ENCODE measurements at regions not wholly inside any gene's neighbourhood (a gene's known extent, or its start where the extent isn't known, plus 50 kb on each side); places are given as distances from the start of the nearest gene placed in this dataset.

- no peaks in the 10 kb centered on the region for H3K9me3 ChIP-seq
- no peaks in the 10 kb centered on the region for H3K4me1 ChIP-seq
- no peak for ATAC-seq
- no peak overlapping the region for H3K27ac ChIP-seq
- no peak for TF ChIP-seq CTCF (IDR thresholded peaks at IDR 0.05)
- TF ChIP-seq EP300 (IDR thresholded peaks at IDR 0.05): no peak
- TF ChIP-seq POLR2AphosphoS5 (IDR thresholded peaks at IDR 0.05): no peak
- TF ChIP-seq POLR2A (IDR thresholded peaks at IDR 0.05): no peak
- no peaks in the 10 kb centered on the region for H3K27me3 ChIP-seq
- H3K4me3 ChIP-seq: no peak overlapping the region
- no peaks in the 10 kb centered on the region for H3K36me3 ChIP-seq
- whole genome bisulfite sequencing, 2 donors (ENCODE audit: low coverage in 1 of 2): 36 to 63% methylated on average over 5 of the region's 5 CpGs
Observed at GRCh38 chr10:20677340-20677739, 219.8 kb downstream of the NEBL start.

GRCh38 chr10:20674926-20675325 lies 222.2 kb downstream of the NEBL start:
- 11 to 13% methylated on average over 1 of the region's 1 CpG for WGBS, 2 donors (ENCODE audit: low coverage in 1 of 2)
- Histone ChIP-seq H3K27ac (no peak overlapping the region), H3K27me3 (no peaks in the 10 kb centered on the region), H3K4me3 (no peak overlapping the region), H3K36me3 (no peaks in the 10 kb centered on the region), H3K9me3 (no peaks in the 10 kb centered on the region), H3K4me1 (no peaks in the 10 kb centered on the region)
- no peak for ATAC-seq
- TF ChIP-seq POLR2A (IDR thresholded peaks at IDR 0.05) (no peak), CTCF (IDR thresholded peaks at IDR 0.05) (no peak), EP300 (IDR thresholded peaks at IDR 0.05) (no peak)

- Histone ChIP-seq H3K36me3 (no peaks in the 10 kb centered on the region), H3K4me3 (no peak overlapping the region), H3K9me3 (no peaks in the 10 kb centered on the region), H3K27me3 (no peaks in the 10 kb centered on the region), H3K4me1 (no peaks in the 10 kb centered on the region), H3K27ac (no peak overlapping the region)
- 55 to 59% methylated on average over 4 of the region's 4 CpGs for WGBS, 2 donors (ENCODE audit: low coverage in 1 of 2)
- no peak for ATAC-seq
- TF ChIP-seq CTCF (IDR thresholded peaks at IDR 0.05): no peak
- TF ChIP-seq POLR2A (IDR thresholded peaks at IDR 0.05): no peak
- no peak for TF ChIP-seq EP300 (IDR thresholded peaks at IDR 0.05)
- TF ChIP-seq POLR2AphosphoS5 (IDR thresholded peaks at IDR 0.05): no peak
Observed at GRCh38 chr10:20673175-20673574, 223.9 kb downstream of the NEBL start.

- ATAC-seq: no peak
- Histone ChIP-seq H3K27me3 (no peaks in the 10 kb centered on the region), H3K27ac (no peak overlapping the region), H3K9me3 (no peaks in the 10 kb centered on the region), H3K4me1 (no peaks in the 10 kb centered on the region), H3K4me3 (no peak overlapping the region), H3K36me3 (no peaks in the 10 kb centered on the region)
- 47 to 60% methylated on average over 1 to 5 of the region's 5 CpGs for WGBS, 2 donors (ENCODE audit: low coverage in 1 of 2)
- TF ChIP-seq EP300 (IDR thresholded peaks at IDR 0.05) (no peak), CTCF (IDR thresholded peaks at IDR 0.05) (no peak), POLR2AphosphoS5 (IDR thresholded peaks at IDR 0.05) (no peak), POLR2A (IDR thresholded peaks at IDR 0.05) (no peak)
Observed at GRCh38 chr10:20672741-20673140, 224.4 kb downstream of the NEBL start.

DNA sequence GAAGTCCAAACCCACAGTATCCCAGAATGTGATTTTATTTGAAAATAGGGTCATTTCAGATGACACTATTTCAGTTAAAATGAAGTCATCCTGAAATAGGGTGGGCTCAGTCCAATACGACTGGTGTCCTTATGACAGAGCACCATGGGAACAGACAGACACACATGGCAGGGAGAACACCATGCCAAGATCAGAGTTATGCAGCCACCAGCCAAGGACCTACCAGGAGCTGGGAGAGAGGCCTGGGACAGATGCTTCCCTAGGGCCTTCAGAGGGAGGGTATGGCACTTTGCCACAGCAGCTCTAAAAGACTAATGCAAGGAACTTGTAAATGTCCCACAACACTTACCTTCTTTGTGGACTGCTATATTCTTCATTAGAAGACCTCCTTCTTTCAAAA lies 226.5 kb downstream of the NEBL start:
- 60 to 80% methylated on average over 1 of the region's 1 CpG for WGBS, 2 donors (ENCODE audit: low coverage in 1 of 2)
- no peak for ATAC-seq
- TF ChIP-seq POLR2AphosphoS5 (IDR thresholded peaks at IDR 0.05): no peak
- TF ChIP-seq POLR2A (IDR thresholded peaks at IDR 0.05): no peak
- TF ChIP-seq EP300 (IDR thresholded peaks at IDR 0.05): no peak
- TF ChIP-seq CTCF (IDR thresholded peaks at IDR 0.05): no peak

More for the DNA sequence above, 226.5 kb downstream of the NEBL start:
- no peaks in the 10 kb centered on the region for H3K4me1 ChIP-seq
- H3K27me3 ChIP-seq: no peaks in the 10 kb centered on the region
- H3K36me3 ChIP-seq: no peaks in the 10 kb centered on the region
- no peak overlapping the region for H3K27ac ChIP-seq
- H3K9me3 ChIP-seq: no peaks in the 10 kb centered on the region
- H3K4me3 ChIP-seq: no peak overlapping the region

Data from gastroesophageal sphincter (tissue), 4 donors.